HepG2 (cell line): ENCODE measurements at regions not wholly inside any gene's neighbourhood (a gene's known extent, or its start where the extent isn't known, plus 50 kb on each side); places are given as distances from the start of the nearest gene placed in this dataset.

Experiments
- ATAC-seq: fragments of 200-7000 bp; cut with Tn5 transposase; 3 replicates; pipeline ENCODE4 v1.9.1; 2020; ENCODE audit warnings: mild to moderate bottlenecking, moderate library complexity
- BruUV-seq: library from RNA; stranded (reverse); fragments of 400-500 nt; replicated peaks from 2 replicates; lab custom pipeline; 2021; lab: Mats Ljungman, UMichigan
- CTCF ChIA-PET: fragments of 300-600 bp; formaldehyde crosslinking; extraction: SDS; loops from one replicate; lab custom pipeline; 2021; ENCODE audit warnings: low total read pairs, inconsistent platforms, low intra/inter-chr PET ratio; lab: Yijun Ruan, JAX
- POLR2A ChIA-PET: fragments of 350-600 bp; sonication (Branson Sonifier 250); formaldehyde crosslinking; loops from one replicate; lab custom pipeline; 2020; ENCODE audit warnings: antibody characterized with exemption, inconsistent platforms; lab: Yijun Ruan, JAX
- DNase-seq: peaks from one replicate; pipeline ENCODE4 v3.0.0-alpha.2; 2015; ENCODE audit warnings: low spot score
- FAIRE-seq: peaks from 3 replicates; lab custom pipeline; 2011; peaks lifted over from hg19 to GRCh38; lab: Jason Lieb, UNC
- H2AFZ ChIP-seq: one replicate; pipeline ENCODE4 v1.6.1; 2011; ENCODE audit warnings: low read length, inconsistent platforms
- H3K27ac ChIP-seq: fragments of 300-600 bp; 3 replicates; pipeline ENCODE4 v1.8.0; 2011; ENCODE audit warnings: mixed run types, mild to moderate bottlenecking, mixed read lengths, low read length, inconsistent platforms; ENCODE audit not compliant: insufficient read depth; ENCODE audit errors: extremely low read length
- H3K27me3 ChIP-seq, 2 experiments: fragments of 200-600 bp in 1 of 2; 2 replicates in 1 of 2; 3 replicates in 1 of 2; pipeline versions ENCODE4 v1.6.0 to v1.8.0; 2011; ENCODE audit warnings: low read length in 2 of 2, mild to moderate bottlenecking in 2 of 2, moderate library complexity in 2 of 2, inconsistent platforms in 1 of 2; ENCODE audit not compliant: insufficient read depth in 2 of 2, control insufficient read depth in 1 of 2
- H3K36me3 ChIP-seq, 2 experiments: fragments of 200-600 bp in 1 of 2; replicated peaks in 1 of 2; 2 replicates in 1 of 2; 3 replicates in 1 of 2; pipeline versions ENCODE4 v1.5.1 to v1.8.0; 2011; ENCODE audit warnings: low read length in 2 of 2, inconsistent platforms in 1 of 2; ENCODE audit not compliant: insufficient read depth in 2 of 2, control insufficient read depth in 1 of 2
- H3K4me1 ChIP-seq: 2 replicates; pipeline ENCODE4 v1.5.1; 2012; ENCODE audit warnings: low read length, inconsistent platforms; ENCODE audit not compliant: insufficient read depth
- H3K4me2 ChIP-seq: 2 replicates; pipeline ENCODE4 v1.6.0; 2011; ENCODE audit warnings: low read depth, low read length, inconsistent platforms
- H3K4me3 ChIP-seq, 3 experiments: fragments of 200-600 bp in 1 of 3; sonication (generic), shearing (Covaris generic) in 1 of 3; replicated peaks in 1 of 3; 2 replicates each; pipeline ENCODE4 v1.5.1; 2011 to 2016; ENCODE audit warnings: low read length in 3 of 3, inconsistent platforms in 2 of 3, low read depth in 2 of 3, mild to moderate bottlenecking in 2 of 3, control low read depth in 1 of 3, mixed read lengths in 1 of 3; ENCODE audit not compliant: insufficient read depth in 1 of 3
- H3K79me2 ChIP-seq: one replicate; pipeline ENCODE4 v1.6.1; 2011; ENCODE audit warnings: low read length, inconsistent platforms; ENCODE audit not compliant: insufficient read depth
- H3K9ac ChIP-seq: 2 replicates; pipeline ENCODE4 v1.6.0; 2011; ENCODE audit warnings: mild to moderate bottlenecking, low read depth, low read length, inconsistent platforms; ENCODE audit not compliant: insufficient read depth
- H3K9me3 ChIP-seq: 2 replicates; pipeline ENCODE4 v1.5.1; 2012; ENCODE audit warnings: mild to moderate bottlenecking, low read length
- H4K20me1 ChIP-seq: 2 replicates; pipeline ENCODE4 v1.6.0; 2011; ENCODE audit warnings: inconsistent platforms, mild to moderate bottlenecking, low read length, moderate library complexity; ENCODE audit not compliant: insufficient read depth
- GFI1 ChIP-seq: sonication (generic); formaldehyde crosslinking; IDR thresholded peaks from 2 replicates; pipeline ENCODE4 v1.5.0; 2020; ENCODE audit warnings: missing genetic modification reagents, mild to moderate bottlenecking, borderline replicate concordance
- GLMP ChIP-seq: sonication (generic); formaldehyde crosslinking; IDR thresholded peaks from 2 replicates; pipeline ENCODE4 v1.9.0; 2021; ENCODE audit warnings: missing genetic modification reagents, mild to moderate bottlenecking, borderline replicate concordance
- MXD3 ChIP-seq: IDR thresholded peaks from 2 replicates; pipeline ENCODE4 v1.6.1; 2016; ENCODE audit warnings: mild to moderate bottlenecking, missing biosample characterization, missing genetic modification reagents
- RERE ChIP-seq: IDR thresholded peaks from 2 replicates; pipeline ENCODE4 v1.6.1; 2016; ENCODE audit warnings: low read depth, missing genetic modification reagents, missing compliant biosample characterization
- ZBTB33 ChIP-seq: sonication (generic); formaldehyde crosslinking; IDR thresholded peaks from 2 replicates; pipeline ENCODE4 v1.4.0; 2020; ENCODE audit warnings: missing genetic modification reagents
- ZBTB43 ChIP-seq: sonication (generic); formaldehyde crosslinking; conservative IDR thresholded peaks from 2 replicates; pipeline ENCODE4 v1.4.0; 2020; ENCODE audit warnings: missing genetic modification reagents
- ZBTB46 ChIP-seq: sonication (generic); formaldehyde crosslinking; IDR thresholded peaks from 2 replicates; pipeline ENCODE4 v1.4.0; 2020; ENCODE audit warnings: mild to moderate bottlenecking, missing genetic modification reagents, borderline replicate concordance
- ZNF512 ChIP-seq: sonication (generic); formaldehyde crosslinking; IDR thresholded peaks from 2 replicates; pipeline ENCODE4 v1.4.0; 2020; ENCODE audit warnings: mild to moderate bottlenecking, missing genetic modification reagents
- WGBS: methylation state at CpG from one replicate; pipeline ENCODE4 v1.1.6; 2017; ENCODE audit warnings: low lambda C conversion rate; 5-methylcytosine and 5-hydroxymethylcytosine counted together
- in situ Hi-C: cut with HindIII; loops from 2 replicates; pipeline ENCODE4 v1.10.0; 2017; ENCODE audit warnings: low pct_unique_long_range_greater_than_20kb; ENCODE audit not compliant: extremely low pct_ligation_motif_present
- intact Hi-C: fragments of 100-400 bp; cut with micrococcal nuclease; formaldehyde crosslinking; loops from one replicate; pipeline ENCODE4 v1.10.0; 2022; ENCODE audit not compliant: unreplicated experiment

- TF ChIP-seq ZBTB46 (CRISPR knock-in tag) (no peak), GLMP (CRISPR knock-in tag) (no peak)
Observed at GRCh38 chr1:188386161-188386560, 1557.4 kb downstream of the PLA2G4A start (continued).

GRCh38 chr1:188386666-188387065 is 1557.9 kb downstream of the PLA2G4A start:
- H3K36me3 ChIP-seq: no peaks in the 10 kb centered on the region
- in situ Hi-C loops: no loop called here
- FAIRE-seq (no peak), ATAC-seq (no peak), DNase-seq (no peak)
- BruUV-seq: no TSS peak
- POLR2A ChIA-PET: no interaction called here
- H2AFZ ChIP-seq: no peak overlapping the region
- no peak overlapping the region for H3K4me3 ChIP-seq
- H4K20me1 ChIP-seq: no peaks in the 10 kb centered on the region
- 0% methylated on average over 3 of the region's 3 CpGs for WGBS
- intact Hi-C loops: no loop called here
- no peaks in the 10 kb centered on the region for H3K79me2 ChIP-seq
- no peaks in the 10 kb centered on the region for H3K4me1 ChIP-seq
- no peaks in the 10 kb centered on the region for H3K27me3 ChIP-seq
- H3K9ac ChIP-seq: no peak overlapping the region
- CTCF ChIA-PET: no interaction called here
- H3K27ac ChIP-seq: no peak overlapping the region
- no peaks in the 10 kb centered on the region for H3K9me3 ChIP-seq
- no peak overlapping the region for H3K4me2 ChIP-seq
- TF ChIP-seq ZNF512 (CRISPR knock-in tag): no peak
- no peak for TF ChIP-seq MXD3 (CRISPR knock-in tag)
- no peak for TF ChIP-seq ZBTB43
- no peak for TF ChIP-seq ZBTB33 (CRISPR knock-in tag)
- TF ChIP-seq RERE (CRISPR knock-in tag): no peak
- TF ChIP-seq GFI1: no peak
